Fibroblast of lung (primary cell): ENCODE measurements at regions not wholly inside any gene's neighbourhood (a gene's known extent, or its start where the extent isn't known, plus 50 kb on each side); places are given as distances from the start of the nearest gene placed in this dataset.

Experiments
- DNase-seq, 2 donors: peaks; one replicate each; pipeline versions ENCODE4 v3.0.0 to v3.0.0-alpha.2; 2010; ENCODE audit warnings: low read depth in 2 of 2
- H2AFZ ChIP-seq: 2 replicates; pipeline ENCODE4 v1.5.1; 2012; ENCODE audit warnings: low read length, control low read depth, inconsistent platforms
- H3K27ac ChIP-seq: 2 replicates; pipeline ENCODE4 v1.5.1; 2011; ENCODE audit warnings: low read length, control low read depth; ENCODE audit not compliant: insufficient read depth
- H3K27me3 ChIP-seq: 2 replicates; pipeline ENCODE4 v1.5.1; 2011; ENCODE audit warnings: mild to moderate bottlenecking, low read length; ENCODE audit not compliant: control insufficient read depth, insufficient read depth
- H3K36me3 ChIP-seq: 2 replicates; pipeline ENCODE4 v1.5.1; 2011; ENCODE audit warnings: low read length; ENCODE audit not compliant: control insufficient read depth, insufficient read depth
- H3K4me1 ChIP-seq: 2 replicates; pipeline ENCODE4 v1.5.1; 2011; ENCODE audit warnings: low read length; ENCODE audit not compliant: control insufficient read depth, insufficient read depth; ENCODE audit errors: extremely low read depth
- H3K4me2 ChIP-seq: 2 replicates; pipeline ENCODE4 v1.5.1; 2011; ENCODE audit warnings: low read length, control low read depth; ENCODE audit not compliant: insufficient read depth; ENCODE audit errors: extremely low read depth
- H3K4me3 ChIP-seq, 4 experiments: fragments of 200-600 bp in 1 of 4; sonication (generic) in 1 of 4; replicated peaks in 1 of 4; 2 replicates each; pipeline ENCODE4 v1.5.1; 2011 to 2016; ENCODE audit warnings: low read length in 4 of 4, low read depth in 3 of 4, mild to moderate bottlenecking in 3 of 4, control low read depth in 2 of 4, inconsistent platforms in 1 of 4, mixed read lengths in 1 of 4; ENCODE audit not compliant: insufficient read depth in 1 of 4; ENCODE audit errors: control extremely low read depth in 1 of 4
- H3K79me2 ChIP-seq: 2 replicates; pipeline ENCODE4 v1.5.1; 2012; ENCODE audit warnings: mild to moderate bottlenecking, low read length, inconsistent platforms; ENCODE audit not compliant: control insufficient read depth, insufficient read depth
- H3K9ac ChIP-seq: 2 replicates; pipeline ENCODE4 v1.5.1; 2011; ENCODE audit warnings: mild to moderate bottlenecking, low read length, control low read depth; ENCODE audit not compliant: insufficient read depth
- H3K9me3 ChIP-seq: 2 replicates; pipeline ENCODE4 v1.5.1; 2012; ENCODE audit warnings: low read depth, low read length; ENCODE audit not compliant: control insufficient read depth, insufficient read depth
- H4K20me1 ChIP-seq: 2 replicates; pipeline ENCODE4 v1.5.1; 2011; ENCODE audit warnings: low read length; ENCODE audit not compliant: control insufficient read depth, insufficient read depth; ENCODE audit errors: extremely low read depth
- CTCF ChIP-seq, 2 donors: IDR thresholded peaks in 1 of 2; conservative IDR thresholded peaks in 1 of 2; 1 replicate in 1 of 2; 2 replicates in 1 of 2; pipeline ENCODE4 v1.5.1; 2011 to 2012; ENCODE audit warnings: low read length in 2 of 2, control low read depth in 1 of 2, inconsistent platforms in 1 of 2, low read depth in 1 of 2, mild to moderate bottlenecking in 1 of 2
- EZH2 ChIP-seq: IDR thresholded peaks from 2 replicates; pipeline ENCODE4 v1.5.1; 2012; ENCODE audit warnings: low read length, control low read depth, mild to moderate bottlenecking; ENCODE audit errors: missing control alignments

- Histone ChIP-seq H3K4me2 (no peak overlapping the region), H3K27ac (no peak overlapping the region), H3K36me3 (no peaks in the 10 kb centered on the region), H2AFZ (no peak overlapping the region), H3K27me3 (no peaks in the 10 kb centered on the region), H3K4me3 (no peak overlapping the region), H4K20me1 (no peaks in the 10 kb centered on the region), H3K9ac (no peak overlapping the region), H3K4me1 (no peaks in the 10 kb centered on the region), H3K79me2 (no peaks in the 10 kb centered on the region), H3K9me3 (no peaks in the 10 kb centered on the region)
- DNase-seq, result peak in 1 of 2 donors; percentile 13
- TF ChIP-seq CTCF (conservative IDR thresholded peaks at IDR 0.05 in 1 of 2, IDR thresholded peaks at IDR 0.05 in 1 of 2; ENCODE audit: low read depth in 1 of 2, low read length in 2 of 2), result no peak
- no peak for TF ChIP-seq EZH2
These were observed 557.8 kb upstream of the SALL1 start for GRCh38 chr16:51708861-51709260.

- no peaks in the 10 kb centered on the region for H4K20me1 ChIP-seq
- no peaks in the 10 kb centered on the region for H3K9me3 ChIP-seq
- no peaks in the 10 kb centered on the region for H3K4me1 ChIP-seq
- no peaks in the 10 kb centered on the region for H3K27me3 ChIP-seq
- no peak overlapping the region for H3K9ac ChIP-seq
- no peak overlapping the region for H3K27ac ChIP-seq
- H3K4me3 ChIP-seq, result no peak overlapping the region
- no peak overlapping the region for H2AFZ ChIP-seq
- no peak overlapping the region for H3K4me2 ChIP-seq
- H3K36me3 ChIP-seq, result no peaks in the 10 kb centered on the region
- no peak for DNase-seq
- no peaks in the 10 kb centered on the region for H3K79me2 ChIP-seq
- TF ChIP-seq EZH2 (no peak), CTCF (conservative IDR thresholded peaks at IDR 0.05 in 1 of 2, IDR thresholded peaks at IDR 0.05 in 1 of 2; ENCODE audit: low read depth in 1 of 2, low read length in 2 of 2) (no peak)
These were observed 556.6 kb upstream of the SALL1 start for GRCh38 chr16:51707666-51708065.

- Histone ChIP-seq H3K27ac (no peak overlapping the region), H3K4me3 (no peak overlapping the region), H3K4me1 (no peaks in the 10 kb centered on the region), H3K79me2 (no peaks in the 10 kb centered on the region), H3K9ac (no peak overlapping the region), H3K9me3 (no peaks in the 10 kb centered on the region), H3K4me2 (no peak overlapping the region), H2AFZ (no peak overlapping the region), H4K20me1 (no peaks in the 10 kb centered on the region), H3K36me3 (no peaks in the 10 kb centered on the region), H3K27me3 (no peaks in the 10 kb centered on the region)
- TF ChIP-seq EZH2 (no peak), CTCF (conservative IDR thresholded peaks at IDR 0.05 in 1 of 2, IDR thresholded peaks at IDR 0.05 in 1 of 2; ENCODE audit: low read depth in 1 of 2, low read length in 2 of 2) (no peak)
- DNase-seq, result no peak
These were observed 554.1 kb upstream of the SALL1 start for GRCh38 chr16:51705142-51705541.
